HepG2 (cell line): ENCODE measurements at regions not wholly inside any gene's neighbourhood (a gene's known extent, or its start where the extent isn't known, plus 50 kb on each side); places are given as distances from the start of the nearest gene placed in this dataset.

ENCODE experiments used
- ATAC-seq: fragments of 200-7000 bp; cut with Tn5 transposase; 3 replicates; pipeline ENCODE4 v1.9.1; 2020; ENCODE audit warnings: mild to moderate bottlenecking, moderate library complexity
- BruUV-seq: library from RNA; stranded (reverse); fragments of 400-500 nt; replicated peaks from 2 replicates; lab custom pipeline; 2021; lab: Mats Ljungman, UMichigan
- CTCF ChIA-PET: fragments of 300-600 bp; formaldehyde crosslinking; extraction: SDS; loops from one replicate; lab custom pipeline; 2021; ENCODE audit warnings: low total read pairs, inconsistent platforms, low intra/inter-chr PET ratio; lab: Yijun Ruan, JAX
- POLR2A ChIA-PET: fragments of 350-600 bp; sonication (Branson Sonifier 250); formaldehyde crosslinking; loops from one replicate; lab custom pipeline; 2020; ENCODE audit warnings: antibody characterized with exemption, inconsistent platforms; lab: Yijun Ruan, JAX
- DNase-seq: peaks from one replicate; pipeline ENCODE4 v3.0.0-alpha.2; 2015; ENCODE audit warnings: low spot score
- FAIRE-seq: peaks from 3 replicates; lab custom pipeline; 2011; peaks lifted over from hg19 to GRCh38; lab: Jason Lieb, UNC
- H2AFZ ChIP-seq: one replicate; pipeline ENCODE4 v1.6.1; 2011; ENCODE audit warnings: low read length, inconsistent platforms
- H3K27ac ChIP-seq: fragments of 300-600 bp; 3 replicates; pipeline ENCODE4 v1.8.0; 2011; ENCODE audit warnings: mixed run types, mild to moderate bottlenecking, mixed read lengths, low read length, inconsistent platforms; ENCODE audit not compliant: insufficient read depth; ENCODE audit errors: extremely low read length
- H3K27me3 ChIP-seq, 2 experiments: fragments of 200-600 bp in 1 of 2; 2 replicates in 1 of 2; 3 replicates in 1 of 2; pipeline versions ENCODE4 v1.6.0 to v1.8.0; 2011; ENCODE audit warnings: low read length in 2 of 2, mild to moderate bottlenecking in 2 of 2, moderate library complexity in 2 of 2, inconsistent platforms in 1 of 2; ENCODE audit not compliant: insufficient read depth in 2 of 2, control insufficient read depth in 1 of 2
- H3K36me3 ChIP-seq, 2 experiments: fragments of 200-600 bp in 1 of 2; replicated peaks in 1 of 2; 2 replicates in 1 of 2; 3 replicates in 1 of 2; pipeline versions ENCODE4 v1.5.1 to v1.8.0; 2011; ENCODE audit warnings: low read length in 2 of 2, inconsistent platforms in 1 of 2; ENCODE audit not compliant: insufficient read depth in 2 of 2, control insufficient read depth in 1 of 2
- H3K4me1 ChIP-seq: 2 replicates; pipeline ENCODE4 v1.5.1; 2012; ENCODE audit warnings: low read length, inconsistent platforms; ENCODE audit not compliant: insufficient read depth
- H3K4me2 ChIP-seq: 2 replicates; pipeline ENCODE4 v1.6.0; 2011; ENCODE audit warnings: low read depth, low read length, inconsistent platforms
- H3K4me3 ChIP-seq, 3 experiments: fragments of 200-600 bp in 1 of 3; sonication (generic), shearing (Covaris generic) in 1 of 3; replicated peaks in 1 of 3; 2 replicates each; pipeline ENCODE4 v1.5.1; 2011 to 2016; ENCODE audit warnings: low read length in 3 of 3, inconsistent platforms in 2 of 3, low read depth in 2 of 3, mild to moderate bottlenecking in 2 of 3, control low read depth in 1 of 3, mixed read lengths in 1 of 3; ENCODE audit not compliant: insufficient read depth in 1 of 3
- H3K79me2 ChIP-seq: one replicate; pipeline ENCODE4 v1.6.1; 2011; ENCODE audit warnings: low read length, inconsistent platforms; ENCODE audit not compliant: insufficient read depth
- H3K9ac ChIP-seq: 2 replicates; pipeline ENCODE4 v1.6.0; 2011; ENCODE audit warnings: mild to moderate bottlenecking, low read depth, low read length, inconsistent platforms; ENCODE audit not compliant: insufficient read depth
- H3K9me3 ChIP-seq: 2 replicates; pipeline ENCODE4 v1.5.1; 2012; ENCODE audit warnings: mild to moderate bottlenecking, low read length
- H4K20me1 ChIP-seq: 2 replicates; pipeline ENCODE4 v1.6.0; 2011; ENCODE audit warnings: inconsistent platforms, mild to moderate bottlenecking, low read length, moderate library complexity; ENCODE audit not compliant: insufficient read depth
- BHLHE40 ChIP-seq: IDR thresholded peaks from 2 replicates; pipeline ENCODE4 v1.6.1; 2011; ENCODE audit warnings: low read length, improper control_type of control experiment
- CCDC6 ChIP-seq: sonication (generic); formaldehyde crosslinking; IDR thresholded peaks from 2 replicates; pipeline ENCODE4 v1.8.1; 2022; ENCODE audit warnings: mild to moderate bottlenecking, missing genetic modification reagents, moderate library complexity
- ERF ChIP-seq: IDR thresholded peaks from 2 replicates; pipeline ENCODE4 v1.6.1; 2018; ENCODE audit warnings: missing biosample characterization, missing genetic modification reagents
- KDM6A ChIP-seq: IDR thresholded peaks from 2 replicates; pipeline ENCODE4 v1.6.1; 2016; ENCODE audit warnings: low read depth
- NCOA5 ChIP-seq: sonication (generic); formaldehyde crosslinking; IDR thresholded peaks from 2 replicates; pipeline ENCODE4 v1.4.0; 2020; ENCODE audit warnings: missing genetic modification reagents
- POGZ ChIP-seq: sonication (generic); formaldehyde crosslinking; IDR thresholded peaks from 2 replicates; pipeline ENCODE4 v1.4.0; 2020; ENCODE audit warnings: mild to moderate bottlenecking, missing genetic modification reagents
- RNF219 ChIP-seq: sonication (generic); formaldehyde crosslinking; IDR thresholded peaks from 2 replicates; pipeline ENCODE4 v1.5.0; 2020; ENCODE audit warnings: mild to moderate bottlenecking, missing genetic modification reagents
- SMARCC2 ChIP-seq: fragments of 450-650 bp; IDR thresholded peaks from 2 replicates; pipeline ENCODE4 v1.6.1; 2017; ENCODE audit warnings: antibody characterized with exemption, mild to moderate bottlenecking
- SP2 ChIP-seq: sonication (generic); formaldehyde crosslinking; IDR thresholded peaks from 2 replicates; pipeline ENCODE4 v1.5.1; 2020; ENCODE audit warnings: mild to moderate bottlenecking, missing genetic modification reagents
- SP5 ChIP-seq: IDR thresholded peaks from 2 replicates; pipeline ENCODE4 v1.6.1; 2016; ENCODE audit warnings: low read depth, borderline replicate concordance
- ZNF136 ChIP-seq: sonication (generic); formaldehyde crosslinking; IDR thresholded peaks from 2 replicates; pipeline ENCODE4 v1.8.1; 2022; ENCODE audit warnings: low read depth, mild to moderate bottlenecking, moderate library complexity, missing genetic modification reagents
- ZNF33A ChIP-seq: sonication (generic); formaldehyde crosslinking; IDR thresholded peaks from 2 replicates; pipeline ENCODE4 v1.5.1; 2020; ENCODE audit warnings: missing genetic modification reagents, mild to moderate bottlenecking, moderate library complexity, borderline replicate concordance
- ZNF674 ChIP-seq: sonication (generic); formaldehyde crosslinking; IDR thresholded peaks from 2 replicates; pipeline ENCODE4 v1.5.0; 2020; ENCODE audit warnings: low read depth, mild to moderate bottlenecking, missing genetic modification reagents
- ZNF703 ChIP-seq: sonication (generic); formaldehyde crosslinking; IDR thresholded peaks from 2 replicates; pipeline ENCODE4 v1.5.1; 2020; ENCODE audit warnings: missing genetic modification reagents, mild to moderate bottlenecking, moderate library complexity, borderline replicate concordance
- ZSCAN25 ChIP-seq: sonication (generic); formaldehyde crosslinking; IDR thresholded peaks from 2 replicates; pipeline ENCODE4 v1.8.0; 2022; ENCODE audit warnings: mild to moderate bottlenecking, missing genetic modification reagents
- WGBS: methylation state at CpG from one replicate; pipeline ENCODE4 v1.1.6; 2017; ENCODE audit warnings: low lambda C conversion rate; 5-methylcytosine and 5-hydroxymethylcytosine counted together
- in situ Hi-C: cut with HindIII; loops from 2 replicates; pipeline ENCODE4 v1.10.0; 2017; ENCODE audit warnings: low pct_unique_long_range_greater_than_20kb; ENCODE audit not compliant: extremely low pct_ligation_motif_present
- intact Hi-C: fragments of 100-400 bp; cut with micrococcal nuclease; formaldehyde crosslinking; loops from one replicate; pipeline ENCODE4 v1.10.0; 2022; ENCODE audit not compliant: unreplicated experiment
- TF ChIP-seq, protein P1 (sequence below): IDR thresholded peaks from 2 replicates; pipeline ENCODE4 v1.6.1; 2012; ENCODE audit warnings: inconsistent platforms
- TF ChIP-seq, protein P2 (sequence below): sonication (generic); formaldehyde crosslinking; IDR thresholded peaks from 2 replicates; pipeline ENCODE4 v1.4.0; 2020; ENCODE audit warnings: missing genetic modification reagents

DNA sequence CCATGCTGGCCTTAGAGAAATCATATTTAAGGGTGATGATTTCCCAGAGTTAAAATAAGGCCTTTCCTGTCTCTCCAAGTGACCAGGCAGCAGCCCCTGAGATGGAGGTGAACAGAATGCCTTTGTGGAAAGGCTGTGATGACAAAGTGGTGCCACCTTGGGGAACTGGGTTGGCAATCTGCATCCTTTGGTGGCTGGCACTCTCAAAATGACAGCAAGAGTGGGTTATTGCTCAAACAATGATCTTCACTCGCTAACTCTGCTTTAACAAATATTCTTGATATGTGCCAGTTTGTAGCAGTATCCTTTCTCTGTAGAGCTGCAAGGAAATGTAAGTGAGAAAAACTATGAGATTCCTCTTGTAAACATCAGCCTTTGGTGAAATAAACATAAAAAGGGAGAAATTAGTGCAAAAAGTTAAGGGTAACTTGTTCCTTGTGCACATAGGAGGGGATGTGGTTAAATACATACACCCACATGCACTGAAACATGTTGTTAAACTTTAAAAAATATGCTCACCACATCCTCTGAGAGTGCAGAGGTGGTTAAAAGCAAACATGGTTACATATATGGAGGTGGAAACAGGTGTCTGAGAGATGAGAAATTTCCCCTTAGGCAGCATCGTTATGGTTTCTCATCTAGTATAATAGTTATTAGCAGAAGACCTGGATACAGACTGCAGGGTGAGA lies 373.4 kb upstream of the CTNND2 start:
- Histone ChIP-seq H4K20me1 (no peaks in the 10 kb centered on the region), H3K9me3 (peaks cover 90% of the 10 kb centered on the region), H3K4me3 (no peak overlapping the region), H2AFZ (no peak overlapping the region), H3K4me2 (no peak overlapping the region), H3K4me1 (no peaks in the 10 kb centered on the region), H3K27me3 (no peaks in the 10 kb centered on the region), H3K36me3 (no peaks in the 10 kb centered on the region), H3K9ac (no peak overlapping the region), H3K79me2 (no peaks in the 10 kb centered on the region), H3K27ac (no peak overlapping the region)
- ATAC-seq = no peak
- no peak for DNase-seq
- WGBS = 0% methylated on average over 2 of the region's 2 CpGs
- ChIA-PET POLR2A (no interaction called here), CTCF (no interaction called here)
- BruUV-seq = no TSS peak
- in situ Hi-C loops (no loop called here), intact Hi-C loops (no loop called here)
- FAIRE-seq = no peak
- TF ChIP-seq ZNF674 (CRISPR knock-in tag) (no peak), POGZ (no peak), BHLHE40 (no peak), ERF (no peak), ZSCAN25 (CRISPR knock-in tag) (no peak), CCDC6 (no peak), SP5 (no peak), ZNF136 (CRISPR knock-in tag) (no peak), ZNF33A (CRISPR knock-in tag) (no peak), NCOA5 (CRISPR knock-in tag) (no peak), RNF219 (CRISPR knock-in tag) (no peak), SP2 (no peak), KDM6A (no peak), SMARCC2 (no peak), ZNF703 (CRISPR knock-in tag) (no peak)
- TF ChIP-seq, protein P1, sequence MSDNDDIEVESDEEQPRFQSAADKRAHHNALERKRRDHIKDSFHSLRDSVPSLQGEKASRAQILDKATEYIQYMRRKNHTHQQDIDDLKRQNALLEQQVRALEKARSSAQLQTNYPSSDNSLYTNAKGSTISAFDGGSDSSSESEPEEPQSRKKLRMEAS = no peak
- TF ChIP-seq, protein P2, sequence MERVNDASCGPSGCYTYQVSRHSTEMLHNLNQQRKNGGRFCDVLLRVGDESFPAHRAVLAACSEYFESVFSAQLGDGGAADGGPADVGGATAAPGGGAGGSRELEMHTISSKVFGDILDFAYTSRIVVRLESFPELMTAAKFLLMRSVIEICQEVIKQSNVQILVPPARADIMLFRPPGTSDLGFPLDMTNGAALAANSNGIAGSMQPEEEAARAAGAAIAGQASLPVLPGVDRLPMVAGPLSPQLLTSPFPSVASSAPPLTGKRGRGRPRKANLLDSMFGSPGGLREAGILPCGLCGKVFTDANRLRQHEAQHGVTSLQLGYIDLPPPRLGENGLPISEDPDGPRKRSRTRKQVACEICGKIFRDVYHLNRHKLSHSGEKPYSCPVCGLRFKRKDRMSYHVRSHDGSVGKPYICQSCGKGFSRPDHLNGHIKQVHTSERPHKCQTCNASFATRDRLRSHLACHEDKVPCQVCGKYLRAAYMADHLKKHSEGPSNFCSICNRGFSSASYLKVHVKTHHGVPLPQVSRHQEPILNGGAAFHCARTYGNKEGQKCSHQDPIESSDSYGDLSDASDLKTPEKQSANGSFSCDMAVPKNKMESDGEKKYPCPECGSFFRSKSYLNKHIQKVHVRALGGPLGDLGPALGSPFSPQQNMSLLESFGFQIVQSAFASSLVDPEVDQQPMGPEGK (CRISPR knock-in tag) = no peak
